GM12865 (cell line): ENCODE measurements at regions not wholly inside any gene's neighbourhood (a gene's known extent, or its start where the extent isn't known, plus 50 kb on each side); places are given as distances from the start of the nearest gene placed in this dataset.
"Not testable (repeated sequence)": the region's sequence is repeated elsewhere in the genome, so short reads cannot be mapped to it uniquely, and the experiment has no call there.

Source experiments
- DNase-seq: peaks from one replicate; pipeline ENCODE4 v3.0.0; 2010; ENCODE audit warnings: low read depth
- H3K4me3 ChIP-seq: 2 replicates; pipeline ENCODE4 v1.5.1; 2011; ENCODE audit warnings: mild to moderate bottlenecking, low read depth, low read length, control low read depth
- CTCF ChIP-seq: IDR thresholded peaks from 2 replicates; pipeline ENCODE4 v1.5.1; 2011; ENCODE audit warnings: low read length, control low read depth, low read depth, inconsistent platforms; ENCODE audit not compliant: insufficient read depth; ENCODE audit errors: missing control alignments

DNA sequence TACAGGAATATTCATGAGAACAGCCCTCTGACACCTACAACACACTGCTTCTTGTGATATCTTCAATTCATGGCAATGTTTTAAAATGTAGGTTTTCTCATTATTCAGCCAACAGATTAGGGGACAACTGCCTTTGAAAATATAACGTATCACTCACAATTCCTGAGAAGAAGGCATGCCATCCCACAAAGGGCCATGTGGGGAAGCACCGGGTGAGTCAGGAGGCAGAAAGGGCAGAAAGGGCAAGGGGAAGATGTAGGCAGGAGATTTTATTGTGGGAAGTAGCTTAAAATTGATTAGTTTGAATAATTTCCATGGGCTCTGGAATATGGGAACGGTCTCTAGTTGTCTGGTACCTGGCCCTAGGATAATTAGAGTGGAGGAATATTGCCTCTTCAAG lies 165.7 kb downstream of the HHIPL2 start:
- no peak for TF ChIP-seq CTCF
- no peak overlapping the region for H3K4me3 ChIP-seq
- no peak for DNase-seq

GRCh38 chr1:222377428-222378088 lies 170.3 kb downstream of the HHIPL2 start:
- no peak overlapping the region for H3K4me3 ChIP-seq
- DNase-seq: no peak
- TF ChIP-seq CTCF: no peak

DNA sequence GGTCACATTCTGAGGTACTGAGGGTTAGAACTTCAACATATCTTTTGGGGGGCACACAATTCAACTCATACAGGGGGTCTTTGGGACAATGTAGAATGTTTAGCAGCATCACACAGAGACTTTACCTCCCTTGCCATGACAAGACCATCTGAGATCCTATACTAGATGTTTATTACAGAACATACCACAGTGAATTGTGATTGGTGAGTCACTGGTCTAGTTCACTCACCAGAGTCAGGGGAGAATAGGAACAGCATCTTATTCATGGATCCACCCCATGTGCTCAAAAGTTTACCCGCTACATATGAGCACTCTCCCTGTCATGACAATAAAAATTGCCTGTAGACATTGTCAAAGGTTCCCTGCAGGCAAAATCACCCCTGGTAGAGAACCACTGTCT lies 171.1 kb downstream of the HHIPL2 start:
- not testable (repeated sequence) for H3K4me3 ChIP-seq, DNase-seq

DNA sequence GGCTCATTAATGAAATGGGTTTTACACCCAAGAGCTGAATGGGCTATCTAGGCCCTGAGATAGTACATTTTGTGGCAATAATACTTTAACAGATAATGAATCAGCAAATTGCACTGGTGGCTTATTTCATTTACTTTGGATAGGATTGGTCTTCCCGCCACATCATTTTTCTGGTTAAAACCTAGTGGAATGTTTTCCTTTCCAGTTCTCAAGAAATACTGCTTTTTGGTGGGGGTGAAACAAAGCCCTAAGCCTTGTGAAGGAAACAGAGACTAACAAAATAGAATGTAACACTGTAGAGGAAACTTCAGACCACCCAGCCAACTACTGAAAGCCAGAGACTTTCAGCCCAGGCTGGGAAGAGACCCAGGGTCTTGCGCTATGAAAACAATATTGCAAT lies 172.2 kb downstream of the HHIPL2 start:
- no peak overlapping the region for H3K4me3 ChIP-seq
- TF ChIP-seq CTCF: no peak
- no peak for DNase-seq

- no peak for DNase-seq
- TF ChIP-seq CTCF: no peak
- no peak overlapping the region for H3K4me3 ChIP-seq
These were observed 173.9 kb downstream of the HHIPL2 start for GRCh38 chr1:222373831-222374602.

GRCh38 chr1:222373216-222373615 lies 174.7 kb downstream of the HHIPL2 start:
- no peak overlapping the region for H3K4me3 ChIP-seq
- peak; percentile 3 for DNase-seq
- no peak for TF ChIP-seq CTCF

GRCh38 chr1:222372221-222372620 lies 175.7 kb downstream of the HHIPL2 start:
- no peak overlapping the region for H3K4me3 ChIP-seq
- DNase-seq: no peak
- TF ChIP-seq CTCF: no peak
